RWPE2 (cell line): ENCODE measurements at regions not wholly inside any gene's neighbourhood (a gene's known extent, or its start where the extent isn't known, plus 50 kb on each side); places are given as distances from the start of the nearest gene placed in this dataset.

Source experiments
- ATAC-seq: fragments of 200-7000 bp; cut with Tn5 transposase; 3 replicates; pipeline ENCODE4 v1.9.1; 2021; ENCODE audit warnings: low read depth
- DNase-seq: peaks from one replicate; pipeline ENCODE4 v3.0.0-alpha.2; 2020; ENCODE audit warnings: low spot score
- H3K27ac ChIP-seq: fragments of 450-650 bp; 2 replicates; pipeline ENCODE4 v1.5.1; 2017; ENCODE audit warnings: mild to moderate bottlenecking; ENCODE audit not compliant: poor library complexity, severe bottlenecking
- H3K27me3 ChIP-seq: fragments of 250-450 bp; sonication (Bioruptor Pico); 2 replicates; pipeline ENCODE4 v1.5.1; 2021; ENCODE audit warnings: mild to moderate bottlenecking, moderate library complexity; ENCODE audit not compliant: insufficient read depth, poor library complexity, severe bottlenecking
- H3K36me3 ChIP-seq: fragments of 250-450 bp; sonication (Bioruptor Pico); 2 replicates; pipeline ENCODE4 v1.5.1; 2020; ENCODE audit warnings: low read depth, mild to moderate bottlenecking, moderate library complexity
- H3K4me1 ChIP-seq: fragments of 250-450 bp; sonication (Bioruptor Pico); 2 replicates; pipeline ENCODE4 v1.5.1; 2021; ENCODE audit warnings: mild to moderate bottlenecking, moderate library complexity; ENCODE audit not compliant: insufficient read depth, poor library complexity, severe bottlenecking
- H3K4me3 ChIP-seq: fragments of 250-450 bp; sonication (Bioruptor Pico); 2 replicates; pipeline ENCODE4 v1.5.1; 2021; ENCODE audit warnings: mild to moderate bottlenecking, moderate library complexity; ENCODE audit not compliant: severe bottlenecking
- H3K9me3 ChIP-seq: fragments of 250-450 bp; sonication (Bioruptor Pico); 2 replicates; pipeline ENCODE4 v1.5.1; 2021; ENCODE audit warnings: mild to moderate bottlenecking, moderate library complexity; ENCODE audit not compliant: severe bottlenecking
- CTCF ChIP-seq: fragments of 450-650 bp; IDR thresholded peaks from one replicate; pipeline ENCODE4 v1.5.1; 2017; ENCODE audit warnings: mild to moderate bottlenecking, moderate library complexity; ENCODE audit not compliant: poor library complexity, severe bottlenecking

GRCh38 chr5:158115468-158115867 lies 256.5 kb upstream of the CLINT1 start:
- Histone ChIP-seq H3K4me1 (peaks cover 2% of the 10 kb centered on the region), H3K27me3 (no peaks in the 10 kb centered on the region), H3K36me3 (no peaks in the 10 kb centered on the region), H3K4me3 (no peak overlapping the region), H3K27ac (no peak overlapping the region), H3K9me3 (no peaks in the 10 kb centered on the region)
- ATAC-seq (no peak), DNase-seq (no peak)
- TF ChIP-seq CTCF, result no peak

- Histone ChIP-seq H3K36me3 (no peaks in the 10 kb centered on the region), H3K27ac (no peak overlapping the region), H3K4me1 (no peaks in the 10 kb centered on the region), H3K9me3 (no peaks in the 10 kb centered on the region), H3K27me3 (no peaks in the 10 kb centered on the region), H3K4me3 (no peak overlapping the region)
- ATAC-seq (no peak), DNase-seq (no peak)
- TF ChIP-seq CTCF, result no peak
Measured at GRCh38 chr5:158108177-158108576, 249.2 kb upstream of the CLINT1 start.

- no peak for TF ChIP-seq CTCF
- ATAC-seq (peak; percentile 31; the same call in 2 of the 3 replicates), DNase-seq (no peak)
- Histone ChIP-seq H3K4me3 (no peak overlapping the region), H3K27me3 (no peaks in the 10 kb centered on the region), H3K27ac (no peak overlapping the region), H3K9me3 (no peaks in the 10 kb centered on the region), H3K4me1 (no peaks in the 10 kb centered on the region), H3K36me3 (no peaks in the 10 kb centered on the region)
Measured at GRCh38 chr5:158100373-158100888, 241.5 kb upstream of the CLINT1 start.

- no peak for ATAC-seq
Measured at GRCh38 chr5:158099571-158100105, 240.7 kb upstream of the CLINT1 start.

More at GRCh38 chr5:158099571-158100105, 240.7 kb upstream of the CLINT1 start:
- H3K27ac ChIP-seq, result no peak overlapping the region
- H3K4me3 ChIP-seq, result no peak overlapping the region
- DNase-seq, result no peak
- H3K27me3 ChIP-seq, result no peaks in the 10 kb centered on the region
- H3K4me1 ChIP-seq, result no peaks in the 10 kb centered on the region
- H3K9me3 ChIP-seq, result no peaks in the 10 kb centered on the region
- H3K36me3 ChIP-seq, result no peaks in the 10 kb centered on the region
- TF ChIP-seq CTCF, result no peak
